ENCODE measurements at regions not wholly inside any gene's neighbourhood (a gene's known extent, or its start where the extent isn't known, plus 50 kb on each side); places are given as distances from the start of the nearest gene placed in this dataset.

DNA sequence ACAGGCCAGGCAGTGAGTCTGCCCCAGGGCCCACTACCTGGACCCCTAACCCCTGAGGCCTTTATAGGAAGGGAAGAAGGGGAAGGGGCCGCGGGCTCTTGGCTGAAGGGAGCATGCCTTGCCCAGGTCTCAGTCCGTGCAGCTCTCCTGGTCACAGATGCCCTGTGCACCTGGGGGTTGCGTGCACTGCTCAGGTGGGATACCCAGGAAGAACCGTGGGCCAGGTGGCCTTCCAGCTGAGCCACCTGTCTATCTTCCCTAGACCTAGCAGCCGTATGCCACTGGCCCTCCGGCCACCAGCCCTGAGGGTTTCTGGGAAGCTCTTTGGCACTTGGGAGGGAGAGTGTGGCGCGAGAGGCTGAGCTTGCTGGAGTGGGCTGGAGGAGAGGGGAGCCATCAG is 1178.6 kb downstream of the BRD1 start:
- Histone ChIP-seq H3K4me1 (no peaks in the 10 kb centered on the region), H3K4me3 (no peak overlapping the region), H3K27me3 (ENCODE audit: low read depth) (no peaks in the 10 kb centered on the region), H3K36me3 (replicated peaks) (no peaks in the 10 kb centered on the region), H3K9me3 (no peaks in the 10 kb centered on the region)
- in situ Hi-C loops (cut with MboI; ENCODE audit: low sequenced_read_pairs) = no loop called here
- no peak for DNase-seq (ENCODE audit: low spot score in 2 of 2)

DNA sequence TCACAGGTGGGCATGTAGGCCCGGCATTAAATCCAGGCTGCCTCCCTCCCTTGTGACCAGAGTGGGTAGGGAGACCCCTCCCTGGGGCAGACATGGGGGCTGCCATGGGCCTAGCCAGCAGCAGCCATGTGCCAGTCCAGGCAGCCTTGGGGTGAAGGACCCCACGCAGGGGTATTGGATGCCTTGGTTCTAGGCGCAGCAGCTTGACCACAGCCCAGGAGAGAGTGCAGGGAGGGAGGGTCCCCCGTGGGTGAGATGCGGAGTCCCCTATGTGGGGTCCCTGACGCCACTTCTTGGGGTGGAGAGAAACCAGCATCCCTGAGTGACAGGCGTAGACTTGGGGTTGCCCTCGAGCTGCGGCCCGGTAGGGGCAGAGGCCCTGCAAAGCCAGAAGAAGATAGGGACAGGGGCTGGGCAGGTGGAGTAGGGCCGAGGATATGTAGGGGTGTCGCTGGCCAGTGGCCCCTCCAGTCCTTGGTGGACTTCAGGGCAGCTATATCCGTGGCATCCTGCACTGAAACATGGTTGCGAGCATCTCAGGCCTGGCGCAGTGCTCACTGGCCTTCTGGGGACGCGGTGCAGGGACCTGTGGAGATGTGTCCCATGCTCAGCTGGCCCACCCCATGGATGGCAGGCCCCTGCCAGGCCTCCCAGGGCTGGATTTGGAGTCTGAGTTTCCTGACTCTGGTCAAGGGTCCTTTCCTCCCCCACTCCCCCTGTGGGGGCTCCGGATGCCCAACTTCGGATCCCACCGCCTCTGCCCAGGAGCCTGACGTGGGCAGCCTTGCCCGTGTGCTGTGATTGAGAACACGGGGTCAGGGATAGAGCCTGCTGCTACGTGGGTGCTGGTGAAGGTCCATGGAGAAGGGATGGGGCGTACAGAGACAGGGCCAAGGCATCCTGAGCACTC is 1179.8 kb downstream of the BRD1 start:
- Histone ChIP-seq H3K9me3 (no peaks in the 10 kb centered on the region), H3K36me3 (replicated peaks) (no peaks in the 10 kb centered on the region), H3K27me3 (ENCODE audit: low read depth) (no peaks in the 10 kb centered on the region), H3K4me1 (no peaks in the 10 kb centered on the region), H3K4me3 (no peak overlapping the region)
- DNase-seq (ENCODE audit: low spot score in 2 of 2) = no peak
- in situ Hi-C loops (cut with MboI; ENCODE audit: low sequenced_read_pairs) = no loop called here

DNA sequence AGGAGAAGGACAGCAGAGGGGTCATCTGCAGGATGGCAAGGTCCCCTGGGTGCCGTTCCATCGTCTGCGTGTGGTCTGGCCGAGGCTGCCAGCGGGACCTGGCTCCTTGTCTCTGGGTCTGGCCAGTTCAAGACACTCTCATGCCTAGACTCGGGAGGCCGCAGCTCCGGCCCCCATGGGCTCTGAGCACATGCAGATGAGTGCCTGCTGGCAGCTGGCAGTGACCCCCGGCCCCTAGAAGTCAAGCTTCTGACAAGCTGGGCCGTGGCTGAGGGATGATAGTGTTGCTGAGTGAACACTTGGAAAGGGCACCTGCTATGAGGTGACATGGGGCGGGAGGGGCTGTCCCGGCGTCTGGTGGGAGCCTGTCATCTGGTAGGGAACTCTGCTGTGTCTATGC is 1180.6 kb downstream of the BRD1 start:
- no peaks in the 10 kb centered on the region for H3K27me3 ChIP-seq (ENCODE audit: low read depth)
- no peak for DNase-seq (ENCODE audit: low spot score in 2 of 2)
- in situ Hi-C loops (cut with MboI; ENCODE audit: low sequenced_read_pairs) = no loop called here
- H3K4me1 ChIP-seq = no peaks in the 10 kb centered on the region
- no peak overlapping the region for H3K4me3 ChIP-seq
- H3K36me3 ChIP-seq (replicated peaks) = no peaks in the 10 kb centered on the region
- no peaks in the 10 kb centered on the region for H3K9me3 ChIP-seq

DNA sequence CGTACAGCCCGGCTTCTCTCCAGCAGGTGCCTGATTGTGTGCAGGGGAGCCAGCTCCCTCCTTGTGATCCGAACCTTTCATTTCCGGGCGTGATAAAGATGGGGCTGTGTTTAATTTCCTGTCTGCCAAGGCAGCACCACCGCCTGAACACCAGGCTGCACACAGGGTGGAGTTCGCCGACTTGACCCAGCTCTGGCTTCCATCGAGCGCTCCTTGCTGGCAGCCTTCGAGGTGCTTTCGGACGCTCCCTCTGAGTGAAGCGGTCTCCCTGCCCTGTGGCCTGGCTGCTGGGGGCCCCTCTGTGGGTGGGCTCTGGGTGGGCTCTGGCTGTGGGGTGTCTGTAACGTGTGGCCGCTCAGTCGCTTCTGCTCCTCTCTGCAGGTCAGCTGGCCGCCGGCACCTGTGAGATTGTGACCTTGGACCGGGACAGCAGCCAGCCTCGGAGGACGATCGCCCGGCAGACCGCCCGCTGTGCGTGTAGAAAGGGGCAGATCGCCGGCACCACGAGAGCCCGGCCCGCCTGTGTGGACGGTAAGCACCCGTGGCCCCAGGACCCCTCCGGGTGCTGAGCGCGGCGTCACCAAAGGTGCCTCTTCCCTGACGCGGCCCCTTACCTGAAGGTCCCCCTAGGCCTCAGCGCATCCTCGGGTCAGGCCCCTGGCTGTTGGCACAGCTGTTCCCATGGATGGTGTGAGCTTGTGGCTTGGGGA is 1181.3 kb downstream of the BRD1 start:
- Histone ChIP-seq H3K4me3 (no peak overlapping the region), H3K36me3 (replicated peaks) (no peaks in the 10 kb centered on the region), H3K4me1 (no peaks in the 10 kb centered on the region), H3K27me3 (ENCODE audit: low read depth) (no peaks in the 10 kb centered on the region), H3K9me3 (no peaks in the 10 kb centered on the region)
- DNase-seq (ENCODE audit: low spot score in 2 of 2) = no peak
- in situ Hi-C loops (cut with MboI; ENCODE audit: low sequenced_read_pairs) = no loop called here

DNA sequence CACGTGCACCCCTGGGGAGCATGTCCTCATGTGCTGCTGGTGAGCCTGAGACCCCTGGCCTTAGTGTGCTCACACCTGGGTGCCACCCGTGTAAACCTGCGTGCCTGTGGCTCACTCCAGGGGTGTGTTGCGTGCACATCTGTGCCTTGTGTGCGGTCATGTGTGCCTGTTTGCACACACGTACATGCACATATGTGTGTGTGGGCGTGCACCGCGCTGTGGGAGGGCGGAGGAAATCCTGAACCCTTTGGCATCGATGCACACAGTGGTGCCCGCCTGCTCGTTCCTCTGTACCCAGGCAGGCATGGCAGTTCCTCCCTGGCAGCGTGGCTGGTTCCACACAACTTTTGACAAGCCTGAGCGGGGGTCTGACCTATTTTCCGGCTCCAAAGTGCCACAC is 1181.9 kb downstream of the BRD1 start:
- in situ Hi-C loops (cut with MboI; ENCODE audit: low sequenced_read_pairs) = no loop called here
- Histone ChIP-seq H3K4me3 (no peak overlapping the region), H3K9me3 (no peaks in the 10 kb centered on the region), H3K27me3 (ENCODE audit: low read depth) (no peaks in the 10 kb centered on the region), H3K36me3 (replicated peaks) (no peaks in the 10 kb centered on the region), H3K4me1 (no peaks in the 10 kb centered on the region)
- DNase-seq (ENCODE audit: low spot score in 2 of 2) = no peak

DNA sequence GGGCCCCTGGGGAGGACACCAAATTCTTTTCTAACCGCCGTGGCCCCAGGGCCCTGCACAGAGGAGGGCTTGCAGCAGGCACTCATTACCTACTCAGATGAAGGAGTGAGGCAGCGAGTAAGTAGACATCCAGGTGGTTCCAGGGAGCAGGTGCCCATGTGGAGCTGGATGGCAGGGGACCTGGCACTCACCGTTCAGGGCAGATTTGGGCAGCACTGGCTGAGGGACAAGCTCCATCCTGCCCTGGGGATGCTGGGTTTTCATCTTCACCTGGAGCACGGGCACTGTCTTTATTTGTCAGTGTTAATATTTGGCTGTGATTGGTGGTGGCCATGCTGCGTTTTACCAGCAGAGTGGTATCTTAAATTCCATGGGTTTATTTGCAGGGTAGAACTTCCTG is 1182.7 kb downstream of the BRD1 start:
- no peaks in the 10 kb centered on the region for H3K36me3 ChIP-seq (replicated peaks)
- in situ Hi-C loops (cut with MboI; ENCODE audit: low sequenced_read_pairs) = no loop called here
- no peak overlapping the region for H3K4me3 ChIP-seq
- H3K4me1 ChIP-seq = no peaks in the 10 kb centered on the region
- no peaks in the 10 kb centered on the region for H3K27me3 ChIP-seq (ENCODE audit: low read depth)
- DNase-seq (ENCODE audit: low spot score in 2 of 2) = no peak
- no peaks in the 10 kb centered on the region for H3K9me3 ChIP-seq

DNA sequence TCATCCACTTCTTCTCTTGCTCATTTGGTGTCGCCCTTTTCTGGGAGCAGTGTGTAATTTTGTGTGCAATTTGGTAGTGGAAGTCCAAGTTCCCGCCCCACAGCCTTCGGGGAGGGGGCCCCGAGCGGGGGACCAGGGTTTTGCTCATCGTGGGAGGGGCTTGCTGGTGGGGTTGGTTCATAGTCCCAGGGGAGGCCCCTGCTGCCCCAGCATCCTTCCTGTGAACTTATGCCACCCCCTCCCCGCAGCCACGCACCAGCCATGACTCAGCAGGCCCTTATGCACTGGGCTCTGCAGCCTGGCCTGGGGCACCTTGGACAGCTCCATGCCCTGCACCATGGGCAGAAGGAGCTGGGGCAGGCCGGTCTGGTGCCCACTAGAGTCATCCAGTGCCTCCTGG is 1183.6 kb downstream of the BRD1 start:
- H3K36me3 ChIP-seq (replicated peaks) = no peaks in the 10 kb centered on the region
- in situ Hi-C loops (cut with MboI; ENCODE audit: low sequenced_read_pairs) = no loop called here
- H3K4me1 ChIP-seq = no peaks in the 10 kb centered on the region
- H3K4me3 ChIP-seq = no peak overlapping the region
- H3K9me3 ChIP-seq = no peaks in the 10 kb centered on the region
- no peak for DNase-seq (ENCODE audit: low spot score in 2 of 2)
- no peaks in the 10 kb centered on the region for H3K27me3 ChIP-seq (ENCODE audit: low read depth)

DNA sequence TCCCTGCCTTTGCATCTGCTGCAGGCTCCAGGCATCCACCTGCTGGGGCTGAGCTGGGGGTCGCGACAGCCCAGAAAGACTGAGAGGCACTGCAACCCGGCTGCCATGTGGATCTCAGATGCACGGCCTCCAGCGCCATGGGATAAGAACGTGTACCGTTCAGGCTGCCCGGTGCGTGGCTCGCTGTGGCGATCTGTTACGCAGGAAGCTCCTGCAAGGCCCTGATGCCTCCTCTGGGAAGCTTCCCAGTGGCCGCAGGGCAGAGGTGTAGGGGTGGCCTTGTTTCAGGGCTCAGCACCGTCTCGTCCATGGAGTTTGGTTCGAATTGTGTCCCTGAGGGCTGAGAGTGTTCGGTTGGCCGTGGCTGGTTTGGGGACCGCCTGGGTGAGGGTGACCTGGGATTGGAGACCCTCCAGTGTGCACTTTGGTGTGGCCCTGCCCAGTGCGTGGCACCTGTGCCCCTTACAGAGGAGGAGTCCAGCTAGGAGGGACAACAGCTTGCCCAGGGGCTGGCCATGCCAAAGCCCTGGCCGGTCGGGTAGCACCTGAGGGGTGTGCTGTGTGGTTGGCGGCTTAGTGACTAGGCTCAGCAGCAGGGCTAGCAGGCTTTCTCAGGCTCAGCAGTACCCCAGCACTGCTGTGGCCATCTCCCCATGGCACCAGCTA is 1184.5 kb downstream of the BRD1 start:
- Histone ChIP-seq H3K4me3 (no peak overlapping the region), H3K36me3 (replicated peaks) (no peaks in the 10 kb centered on the region), H3K27me3 (ENCODE audit: low read depth) (no peaks in the 10 kb centered on the region), H3K9me3 (no peaks in the 10 kb centered on the region), H3K4me1 (no peaks in the 10 kb centered on the region)
- in situ Hi-C loops (cut with MboI; ENCODE audit: low sequenced_read_pairs) = no loop called here
- no peak for DNase-seq (ENCODE audit: low spot score in 2 of 2)

DNA sequence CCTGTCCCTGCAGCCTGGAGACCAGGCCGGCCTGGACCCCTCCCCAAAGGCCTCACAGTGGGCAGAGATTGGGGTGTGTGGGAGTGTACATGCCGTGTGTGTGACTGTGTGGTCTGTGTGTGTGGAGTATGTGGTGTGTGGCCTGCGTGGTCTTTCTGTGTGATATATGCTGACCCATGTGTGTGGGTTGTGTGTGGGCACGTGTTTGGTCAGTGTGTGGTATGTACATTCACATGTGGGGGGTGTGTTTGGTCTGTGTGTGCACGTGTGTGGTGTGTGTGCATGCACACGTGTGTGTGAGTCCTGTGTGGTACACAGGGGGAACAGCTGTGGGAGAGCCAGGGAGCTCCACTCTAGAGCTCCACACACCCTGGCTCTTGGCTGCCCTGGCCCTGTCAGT is 1185.1 kb downstream of the BRD1 start:
- Histone ChIP-seq H3K4me1 (no peaks in the 10 kb centered on the region), H3K36me3 (replicated peaks) (no peaks in the 10 kb centered on the region), H3K27me3 (ENCODE audit: low read depth) (no peaks in the 10 kb centered on the region), H3K4me3 (no peak overlapping the region), H3K9me3 (no peaks in the 10 kb centered on the region)
- no peak for DNase-seq (ENCODE audit: low spot score in 2 of 2)
- in situ Hi-C loops (cut with MboI; ENCODE audit: low sequenced_read_pairs) = no loop called here

DNA sequence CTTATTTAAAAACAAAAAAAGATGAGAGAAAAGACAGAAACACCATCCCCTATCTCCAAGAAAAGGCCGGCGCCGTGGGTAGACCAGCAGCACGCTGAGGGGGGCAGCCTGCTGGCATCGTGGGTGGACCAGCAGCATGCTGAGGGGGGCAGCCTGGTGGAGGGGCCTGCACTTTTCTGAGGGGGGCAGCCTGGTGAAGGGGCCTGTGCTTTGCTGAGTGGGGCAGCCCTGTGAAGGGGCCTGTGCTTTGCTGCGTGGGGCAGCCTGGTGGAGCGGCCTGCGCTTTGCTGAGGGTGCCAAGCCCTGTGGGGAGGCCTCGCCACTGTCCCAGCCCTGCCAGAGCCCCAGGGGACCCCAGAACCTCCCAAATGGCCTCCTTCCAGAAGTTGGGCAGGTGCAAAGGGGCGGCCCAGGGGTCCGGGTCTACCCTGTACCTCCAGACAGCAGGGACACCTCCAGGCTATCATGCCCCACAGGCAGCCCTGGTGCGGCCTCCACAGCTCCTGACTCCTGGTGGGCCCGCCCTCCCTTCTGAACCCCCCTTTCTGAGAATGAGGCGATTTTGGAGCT is 1185.7 kb downstream of the BRD1 start:
- Histone ChIP-seq H3K36me3 (replicated peaks) (no peaks in the 10 kb centered on the region), H3K4me1 (no peaks in the 10 kb centered on the region), H3K27me3 (ENCODE audit: low read depth) (no peaks in the 10 kb centered on the region), H3K9me3 (no peaks in the 10 kb centered on the region), H3K4me3 (no peak overlapping the region)
- in situ Hi-C loops (cut with MboI; ENCODE audit: low sequenced_read_pairs) = no loop called here
- no peak for DNase-seq (ENCODE audit: low spot score in 2 of 2)

DNA sequence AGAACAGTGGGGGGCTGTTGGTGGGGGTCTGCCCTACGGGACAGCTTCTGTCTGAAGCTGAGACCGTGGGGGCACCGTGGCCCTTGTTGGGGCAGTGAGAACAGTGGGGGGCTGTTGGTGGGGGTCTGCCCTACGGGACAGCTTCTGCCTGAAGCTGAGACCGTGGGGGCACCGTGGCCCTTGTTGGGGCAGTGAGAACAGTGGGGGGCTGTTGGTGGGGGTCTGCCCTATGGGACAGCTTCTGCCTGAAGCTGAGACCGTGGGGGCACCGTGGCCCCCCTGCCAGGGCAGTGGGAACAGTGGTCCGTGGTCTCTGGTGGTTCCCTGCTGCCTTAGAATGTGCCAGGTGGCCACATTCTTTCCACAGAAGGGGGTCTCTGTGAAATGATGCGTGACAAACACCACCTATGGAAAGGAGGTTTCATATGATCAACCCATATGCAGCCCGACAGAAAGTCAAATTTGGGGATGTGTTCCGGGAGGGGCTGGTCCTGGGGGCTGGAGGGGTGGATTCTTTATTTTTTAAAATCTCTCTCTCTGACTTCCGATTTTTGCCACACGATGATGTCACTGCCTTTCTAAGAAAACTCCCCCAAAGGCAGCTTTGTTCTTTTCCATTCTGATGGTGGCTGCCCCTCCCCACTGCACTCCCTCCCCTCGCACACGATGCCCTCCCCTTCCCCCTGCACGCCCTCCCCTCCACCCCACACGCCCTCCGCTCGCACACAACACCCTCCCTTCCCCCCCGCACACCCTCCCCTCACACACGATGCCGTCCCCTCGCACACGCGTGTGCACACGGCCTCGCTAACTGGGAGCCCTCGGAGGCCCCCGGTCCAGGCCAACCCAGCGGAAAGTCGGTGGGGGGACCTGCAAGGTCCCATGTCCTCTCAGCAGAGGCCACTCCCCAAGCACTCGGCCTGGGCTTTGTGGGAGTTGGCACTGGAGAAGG is 1186.5 kb downstream of the BRD1 start:
- DNase-seq (ENCODE audit: low spot score in 2 of 2) = no peak
- Histone ChIP-seq H3K36me3 (replicated peaks) (no peaks in the 10 kb centered on the region), H3K4me1 (no peaks in the 10 kb centered on the region)

DNA sequence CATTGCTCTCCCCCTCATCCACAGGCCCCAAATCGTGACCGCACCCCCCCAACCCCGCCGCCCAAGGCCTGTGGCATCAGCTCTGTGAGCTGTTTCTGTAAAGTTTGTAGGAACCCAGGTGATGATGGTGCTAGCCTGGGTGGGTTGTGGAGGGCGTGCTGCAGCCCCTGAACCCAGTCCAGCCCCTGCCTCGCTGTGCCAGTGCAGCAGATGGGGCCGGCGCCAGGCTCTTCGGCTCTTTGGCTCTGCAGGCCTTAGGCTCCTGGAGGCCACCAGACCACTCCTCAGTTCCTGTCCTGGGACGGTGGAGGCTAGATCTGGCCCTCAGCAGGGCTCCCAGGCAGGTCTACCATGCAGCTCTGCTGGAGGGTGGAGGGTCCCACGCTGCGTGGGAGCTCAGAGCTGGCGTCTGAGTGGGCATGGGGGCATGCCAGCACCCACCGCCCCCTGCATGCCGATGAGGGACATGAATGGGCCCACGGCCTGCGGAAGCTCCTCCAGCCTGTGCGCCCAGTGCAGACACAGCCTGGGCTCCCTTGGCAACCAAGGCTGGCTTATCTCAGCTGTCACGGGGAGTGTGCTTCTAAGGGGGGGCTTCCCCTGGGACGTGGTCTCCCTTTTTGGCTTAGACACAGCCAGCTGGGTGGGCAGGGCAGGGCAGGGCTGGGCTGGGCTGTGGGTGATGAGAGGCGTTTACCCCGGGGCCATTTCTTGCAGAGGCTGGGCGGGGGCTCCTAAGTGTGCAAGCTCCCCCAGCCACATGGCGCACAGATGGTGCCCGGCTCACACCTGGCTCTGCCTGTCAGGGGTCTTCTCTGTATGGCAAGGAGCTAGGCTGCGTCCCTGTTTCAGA is 1187.6 kb downstream of the BRD1 start:
- Histone ChIP-seq H3K4me3 (no peak overlapping the region), H3K4me1 (no peaks in the 10 kb centered on the region), H3K9me3 (no peaks in the 10 kb centered on the region), H3K36me3 (replicated peaks) (no peaks in the 10 kb centered on the region), H3K27me3 (ENCODE audit: low read depth) (no peaks in the 10 kb centered on the region)
- in situ Hi-C loops (cut with MboI; ENCODE audit: low sequenced_read_pairs) = no loop called here
- no peak for DNase-seq (ENCODE audit: low spot score in 2 of 2)

More for the DNA sequence above, 1186.5 kb downstream of the BRD1 start:
- in situ Hi-C loops (cut with MboI; ENCODE audit: low sequenced_read_pairs) = no loop called here
- Histone ChIP-seq H3K27me3 (ENCODE audit: low read depth) (no peaks in the 10 kb centered on the region), H3K4me3 (no peak overlapping the region), H3K9me3 (no peaks in the 10 kb centered on the region)
